Body of pancreas (tissue), 4 donors: ENCODE measurements at regions not wholly inside any gene's neighbourhood (a gene's known extent, or its start where the extent isn't known, plus 50 kb on each side); places are given as distances from the start of the nearest gene placed in this dataset.

Experiments
- POLR2A ChIP-seq, 3 donors: fragments of 450-650 bp; IDR thresholded peaks; one replicate each; pipeline ENCODE4 v1.6.1; 2016; ENCODE audit warnings: antibody characterized with exemption in 3 of 3, mild to moderate bottlenecking in 2 of 3
- TF ChIP-seq, protein P1 (sequence below), 7 experiments: fragments of 450-650 bp in 4 of 7; fragments of 200-600 bp in 3 of 7; sonication (generic) in 3 of 7; IDR thresholded peaks; one replicate each; pipeline ENCODE4 v1.5.1; 2016 to 2019; ENCODE audit warnings: antibody characterized with exemption in 7 of 7

- TF ChIP-seq, protein P1, sequence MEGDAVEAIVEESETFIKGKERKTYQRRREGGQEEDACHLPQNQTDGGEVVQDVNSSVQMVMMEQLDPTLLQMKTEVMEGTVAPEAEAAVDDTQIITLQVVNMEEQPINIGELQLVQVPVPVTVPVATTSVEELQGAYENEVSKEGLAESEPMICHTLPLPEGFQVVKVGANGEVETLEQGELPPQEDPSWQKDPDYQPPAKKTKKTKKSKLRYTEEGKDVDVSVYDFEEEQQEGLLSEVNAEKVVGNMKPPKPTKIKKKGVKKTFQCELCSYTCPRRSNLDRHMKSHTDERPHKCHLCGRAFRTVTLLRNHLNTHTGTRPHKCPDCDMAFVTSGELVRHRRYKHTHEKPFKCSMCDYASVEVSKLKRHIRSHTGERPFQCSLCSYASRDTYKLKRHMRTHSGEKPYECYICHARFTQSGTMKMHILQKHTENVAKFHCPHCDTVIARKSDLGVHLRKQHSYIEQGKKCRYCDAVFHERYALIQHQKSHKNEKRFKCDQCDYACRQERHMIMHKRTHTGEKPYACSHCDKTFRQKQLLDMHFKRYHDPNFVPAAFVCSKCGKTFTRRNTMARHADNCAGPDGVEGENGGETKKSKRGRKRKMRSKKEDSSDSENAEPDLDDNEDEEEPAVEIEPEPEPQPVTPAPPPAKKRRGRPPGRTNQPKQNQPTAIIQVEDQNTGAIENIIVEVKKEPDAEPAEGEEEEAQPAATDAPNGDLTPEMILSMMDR (IDR thresholded peaks at IDR 0.05): no peak
- no peak for TF ChIP-seq POLR2A (IDR thresholded peaks at IDR 0.05)
These were observed 714.8 kb downstream of the ADCYAP1 start for GRCh38 chr18:1619507-1619906.
